K562 (cell line): ENCODE measurements at regions not wholly inside any gene's neighbourhood (a gene's known extent, or its start where the extent isn't known, plus 50 kb on each side); places are given as distances from the start of the nearest gene placed in this dataset. TPM values are rescaled to one million over a fixed set of nuclear protein-coding genes. Genes with fewer than 3 reads are reported as not detected.

Experiments
- ATAC-seq: fragments of 200-7000 bp; cut with Tn5 transposase; 3 replicates; pipeline ENCODE4 v1.9.1; 2020; ENCODE audit warnings: moderate library complexity
- BruUV-seq: library from RNA; stranded (reverse); fragments of 400-500 nt; replicated peaks from 2 replicates; lab custom pipeline; 2021; lab: Mats Ljungman, UMichigan
- CTCF ChIA-PET: fragments of 300-600 bp; formaldehyde crosslinking; extraction: SDS; loops from one replicate; lab custom pipeline; 2021; ENCODE audit warnings: low intra/inter-chr PET ratio; lab: Yijun Ruan, JAX
- POLR2A ChIA-PET: fragments of 300-600, 350-650 bp; sonication (Branson Sonifier 250); formaldehyde crosslinking; extraction: SDS; loops from one replicate; lab custom pipeline; 2021; ENCODE audit warnings: antibody characterized with exemption, inconsistent platforms; lab: Yijun Ruan, JAX
- DNase-seq, 4 experiments: peaks; one replicate each; pipeline versions ENCODE4 v3.0.0 to v3.0.0-alpha.2; 2011 to 2018; ENCODE audit warnings: low spot score in 3 of 4, mixed read lengths in 3 of 4; ENCODE audit errors: extremely low read depth in 1 of 4
- FAIRE-seq: peaks from 2 replicates; lab custom pipeline; 2011; peaks lifted over from hg19 to GRCh38; lab: Jason Lieb, UNC
- H2AFZ ChIP-seq: 2 replicates; pipeline ENCODE4 v1.6.0; 2011; ENCODE audit warnings: low read depth, low read length, control low read depth, inconsistent platforms
- H3K27ac ChIP-seq: fragments of 200-600 bp; 3 replicates; pipeline ENCODE4 v1.8.0; 2011; ENCODE audit warnings: low read depth, mild to moderate bottlenecking, control low read depth, inconsistent platforms, low read length, moderate library complexity, mixed read lengths; ENCODE audit errors: extremely low read depth
- H3K27me3 ChIP-seq, 2 experiments: fragments of 300-600 bp in 1 of 2; 2 replicates in 1 of 2; 3 replicates in 1 of 2; pipeline versions ENCODE4 v1.6.0 to v1.8.0; 2011; ENCODE audit warnings: inconsistent platforms in 2 of 2, low read length in 2 of 2, mild to moderate bottlenecking in 1 of 2, mixed read lengths in 1 of 2, moderate library complexity in 1 of 2; ENCODE audit not compliant: control insufficient read depth in 2 of 2, insufficient read depth in 2 of 2
- H3K36me3 ChIP-seq: fragments of 300-600 bp; 3 replicates; pipeline ENCODE4 v1.8.0; 2011; ENCODE audit warnings: mild to moderate bottlenecking, low read length, inconsistent platforms; ENCODE audit not compliant: control insufficient read depth, insufficient read depth
- H3K4me1 ChIP-seq, 2 experiments: fragments of 200-600 bp in 1 of 2; replicated peaks in 1 of 2; 2 replicates in 1 of 2; 3 replicates in 1 of 2; pipeline versions ENCODE4 v1.5.1 to v1.8.0; 2011; ENCODE audit warnings: inconsistent platforms in 2 of 2, low read length in 2 of 2, mild to moderate bottlenecking in 1 of 2, mixed read lengths in 1 of 2, moderate library complexity in 1 of 2; ENCODE audit not compliant: control insufficient read depth in 2 of 2, insufficient read depth in 2 of 2
- H3K4me2 ChIP-seq: 2 replicates; pipeline ENCODE4 v1.6.1; 2011; ENCODE audit warnings: low read length, control low read depth, inconsistent platforms, mixed read lengths; ENCODE audit not compliant: insufficient read depth
- H3K4me3 ChIP-seq: fragments of 200-600 bp; sonication (generic), shearing (Covaris generic); 2 replicates; pipeline ENCODE4 v1.5.1; 2016; ENCODE audit warnings: control low read depth, inconsistent platforms
- H3K79me2 ChIP-seq: fragments of 200-600 bp; 3 replicates; pipeline ENCODE4 v1.8.0; 2011; ENCODE audit warnings: low read length, inconsistent platforms; ENCODE audit not compliant: control insufficient read depth, insufficient read depth
- H3K9ac ChIP-seq, 2 experiments: 2 replicates each; pipeline versions ENCODE4 v1.6.0 to v1.6.1; 2011; ENCODE audit warnings: low read depth in 2 of 2, low read length in 2 of 2, control low read depth in 1 of 2, inconsistent platforms in 1 of 2, mild to moderate bottlenecking in 1 of 2, mixed read lengths in 1 of 2; ENCODE audit not compliant: insufficient read depth in 1 of 2
- H3K9me1 ChIP-seq: one replicate; pipeline ENCODE4 v1.6.0; 2011; ENCODE audit warnings: inconsistent platforms, mild to moderate bottlenecking, low read length, moderate library complexity; ENCODE audit not compliant: control insufficient read depth, insufficient read depth
- H3K9me3 ChIP-seq: replicated peaks from 2 replicates; pipeline ENCODE4 v1.5.1; 2011; ENCODE audit warnings: low read depth, low read length, inconsistent platforms; ENCODE audit not compliant: control insufficient read depth, insufficient read depth
- H4K20me1 ChIP-seq: replicated peaks from 2 replicates; pipeline ENCODE4 v1.6.1; 2011; ENCODE audit warnings: low read length, inconsistent platforms, mixed read lengths; ENCODE audit not compliant: control insufficient read depth, insufficient read depth
- ARNT ChIP-seq, 2 experiments: fragments of 450-650 bp; IDR thresholded peaks; 2 replicates each; pipeline ENCODE4 v1.6.1; 2016; ENCODE audit warnings: mild to moderate bottlenecking in 1 of 2
- CBFB ChIP-seq: sonication (generic); formaldehyde crosslinking; IDR thresholded peaks from 2 replicates; pipeline ENCODE4 v1.4.0; 2020; ENCODE audit warnings: mild to moderate bottlenecking, missing genetic modification reagents
- EHMT2 ChIP-seq: fragments of 450-650 bp; IDR thresholded peaks from 2 replicates; pipeline ENCODE4 v1.6.1; 2018; ENCODE audit warnings: antibody characterized with exemption
- GATAD2B ChIP-seq: fragments of 450-650 bp; IDR thresholded peaks from 2 replicates; pipeline ENCODE4 v1.6.1; 2017; ENCODE audit warnings: mild to moderate bottlenecking, borderline replicate concordance
- PATZ1 ChIP-seq: fragments of 250-450 bp; sonication (Bioruptor Pico); IDR thresholded peaks from 2 replicates; pipeline ENCODE4 v1.5.0; 2020; ENCODE audit warnings: mild to moderate bottlenecking, borderline replicate concordance
- PHB ChIP-seq: fragments of 250-450 bp; sonication (Bioruptor Pico); IDR thresholded peaks from 2 replicates; pipeline ENCODE4 v1.5.0; 2021
- POU5F1 ChIP-seq: fragments of 150-350 bp; IDR thresholded peaks from 2 replicates; pipeline ENCODE4 v1.6.1; 2014; ENCODE audit warnings: borderline replicate concordance, low read length, low read depth, mild to moderate bottlenecking; ENCODE audit not compliant: partially characterized antibody
- SMARCB1 ChIP-seq: IDR thresholded peaks from 2 replicates; pipeline ENCODE4 v1.6.1; 2011; ENCODE audit warnings: improper control_type of control experiment, low read depth; ENCODE audit not compliant: insufficient read length
- TFAP4 ChIP-seq: sonication (generic); formaldehyde crosslinking; IDR thresholded peaks from 2 replicates; pipeline ENCODE4 v1.8.0; 2022; ENCODE audit warnings: missing genetic modification reagents, mild to moderate bottlenecking, moderate library complexity, borderline replicate concordance
- USF1 ChIP-seq: sonication (generic); formaldehyde crosslinking; IDR thresholded peaks from 2 replicates; pipeline ENCODE4 v1.9.0; 2022; ENCODE audit warnings: mild to moderate bottlenecking, missing genetic modification reagents
- ZNF174 ChIP-seq: fragments of 250-450 bp; sonication (Bioruptor Pico); IDR thresholded peaks from 2 replicates; pipeline ENCODE4 v1.4.0; 2020; ENCODE audit warnings: mild to moderate bottlenecking
- ZNF212 ChIP-seq: fragments of 450-650 bp; formaldehyde crosslinking; IDR thresholded peaks from 2 replicates; pipeline ENCODE4 v1.4.0; 2020; ENCODE audit warnings: mild to moderate bottlenecking
- WGBS: fragments of 100-300 bp; shearing (Covaris generic); methylation state at CpG from one replicate; pipeline ENCODE4 v1.1.6; 2016; ENCODE audit warnings: low coverage, mixed read lengths; ENCODE audit not compliant: insufficient coverage; ENCODE audit errors: missing lambda C conversion rate; 5-methylcytosine and 5-hydroxymethylcytosine counted together
- in situ Hi-C: fragments of 300-500 bp; cut with MboI; formaldehyde crosslinking; loops from 4 replicates; pipeline ENCODE4 v1.15.0; 2018; ENCODE audit warnings: inconsistent platforms, mixed read lengths
- intact Hi-C: fragments of 100-400 bp; cut with micrococcal nuclease; formaldehyde crosslinking; loops from 2 replicates; pipeline ENCODE4 v1.14.2; 2022
- small RNA-seq: library from RNA; depleted of rRNA; stranded (forward); fragments of <200 nt; gene quantifications from one replicate; pipeline ENCODE3, GENCODE V24; 2014

- TF ChIP-seq GATAD2B (no peak), PATZ1 (no peak), TFAP4 (CRISPR knock-in tag) (no peak), USF1 (CRISPR knock-in tag) (no peak), CBFB (CRISPR knock-in tag) (no peak), ZNF174 (CRISPR knock-in tag) (no peak), PHB (CRISPR knock-in tag) (no peak), ZNF212 (no peak), EHMT2 (no peak), POU5F1 (no peak), SMARCB1 (no peak), ARNT (IDR thresholded peaks at IDR 0.05) (no peak)
- H3K4me3 ChIP-seq = no peak overlapping the region
- no peak for DNase-seq
- no peak for FAIRE-seq
- no peak overlapping the region for H2AFZ ChIP-seq
- ChIA-PET POLR2A (no interaction called here), CTCF (no interaction called here)
- H3K9me1 ChIP-seq = no peaks in the 10 kb centered on the region
- no TSS peak for BruUV-seq
- no peak overlapping the region for H3K4me2 ChIP-seq
- H4K20me1 ChIP-seq = no peaks in the 10 kb centered on the region
- no peak overlapping the region for H3K9ac ChIP-seq
- H3K79me2 ChIP-seq = no peaks in the 10 kb centered on the region
- in situ Hi-C loops = no loop called here
- no peaks in the 10 kb centered on the region for H3K27me3 ChIP-seq
- no peak overlapping the region for H3K27ac ChIP-seq
- 0% methylated on average over 1 of the region's 1 CpG for WGBS
- H3K4me1 ChIP-seq = no peaks in the 10 kb centered on the region
- ATAC-seq = no peak
- no peaks in the 10 kb centered on the region for H3K36me3 ChIP-seq
- H3K9me3 ChIP-seq = no peaks in the 10 kb centered on the region
- intact Hi-C loops = no loop called here
Measured at GRCh38 chr4:148495463-148495862, 53.2 kb upstream of the NR3C2 start.

Small RNA genes in the stretch of these regions (small RNA-seq; reads per million reads assigned to genes)
- gene RNA5SP166 (not detected), gene RNU7-197P (not detected)
